Lower leg skin (tissue), 3 donors: ENCODE measurements at regions not wholly inside any gene's neighbourhood (a gene's known extent, or its start where the extent isn't known, plus 50 kb on each side); places are given as distances from the start of the nearest gene placed in this dataset.

Experiments
- POLR2A ChIP-seq, 2 donors: fragments of 450-650 bp; IDR thresholded peaks; one replicate each; pipeline ENCODE4 v1.6.1; 2016 to 2017; ENCODE audit warnings: antibody characterized with exemption in 2 of 2, mild to moderate bottlenecking in 1 of 2, moderate library complexity in 1 of 2
- TF ChIP-seq, protein P1 (sequence below), 3 donors: fragments of 450-650 bp; IDR thresholded peaks; one replicate each; pipeline ENCODE4 v1.5.1; 2016; ENCODE audit warnings: antibody characterized with exemption in 3 of 3, mild to moderate bottlenecking in 3 of 3, moderate library complexity in 2 of 3

DNA sequence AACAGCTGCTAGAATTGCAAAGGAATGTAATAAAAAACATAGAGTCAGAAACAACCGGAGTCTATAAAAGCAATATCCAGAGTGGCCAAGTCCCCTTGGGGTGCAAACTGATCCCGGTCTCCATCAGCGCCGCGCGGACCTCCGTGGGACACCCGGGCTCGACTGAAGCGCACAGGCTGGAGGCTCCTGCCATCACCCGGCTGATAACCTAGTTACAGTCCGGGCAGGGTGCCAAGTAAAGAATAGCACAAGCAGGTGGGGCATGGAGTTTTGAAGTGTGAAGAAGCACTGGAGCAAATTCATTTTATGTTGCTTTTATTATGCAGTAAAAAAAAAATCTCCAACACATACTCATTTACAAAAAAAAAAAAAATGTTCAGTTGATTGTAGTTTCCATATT lies 205.1 kb upstream of the GMDS start:
- TF ChIP-seq POLR2A (IDR thresholded peaks at IDR 0.05) = no peak
- TF ChIP-seq, protein P1, sequence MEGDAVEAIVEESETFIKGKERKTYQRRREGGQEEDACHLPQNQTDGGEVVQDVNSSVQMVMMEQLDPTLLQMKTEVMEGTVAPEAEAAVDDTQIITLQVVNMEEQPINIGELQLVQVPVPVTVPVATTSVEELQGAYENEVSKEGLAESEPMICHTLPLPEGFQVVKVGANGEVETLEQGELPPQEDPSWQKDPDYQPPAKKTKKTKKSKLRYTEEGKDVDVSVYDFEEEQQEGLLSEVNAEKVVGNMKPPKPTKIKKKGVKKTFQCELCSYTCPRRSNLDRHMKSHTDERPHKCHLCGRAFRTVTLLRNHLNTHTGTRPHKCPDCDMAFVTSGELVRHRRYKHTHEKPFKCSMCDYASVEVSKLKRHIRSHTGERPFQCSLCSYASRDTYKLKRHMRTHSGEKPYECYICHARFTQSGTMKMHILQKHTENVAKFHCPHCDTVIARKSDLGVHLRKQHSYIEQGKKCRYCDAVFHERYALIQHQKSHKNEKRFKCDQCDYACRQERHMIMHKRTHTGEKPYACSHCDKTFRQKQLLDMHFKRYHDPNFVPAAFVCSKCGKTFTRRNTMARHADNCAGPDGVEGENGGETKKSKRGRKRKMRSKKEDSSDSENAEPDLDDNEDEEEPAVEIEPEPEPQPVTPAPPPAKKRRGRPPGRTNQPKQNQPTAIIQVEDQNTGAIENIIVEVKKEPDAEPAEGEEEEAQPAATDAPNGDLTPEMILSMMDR (IDR thresholded peaks at IDR 0.05) = no peak
